Epidermal melanocyte (primary cell): ENCODE measurements at regions not wholly inside any gene's neighbourhood (a gene's known extent, or its start where the extent isn't known, plus 50 kb on each side); places are given as distances from the start of the nearest gene placed in this dataset.

Experiments used
- DNase-seq: peaks from one replicate; pipeline ENCODE4 v3.0.0; 2011; ENCODE audit warnings: low spot score; ENCODE audit not compliant: insufficient read length

GRCh38 chr12:90042920-90043641, 334.4 kb upstream of the ATP2B1 start:
- DNase-seq = no peak

DNA sequence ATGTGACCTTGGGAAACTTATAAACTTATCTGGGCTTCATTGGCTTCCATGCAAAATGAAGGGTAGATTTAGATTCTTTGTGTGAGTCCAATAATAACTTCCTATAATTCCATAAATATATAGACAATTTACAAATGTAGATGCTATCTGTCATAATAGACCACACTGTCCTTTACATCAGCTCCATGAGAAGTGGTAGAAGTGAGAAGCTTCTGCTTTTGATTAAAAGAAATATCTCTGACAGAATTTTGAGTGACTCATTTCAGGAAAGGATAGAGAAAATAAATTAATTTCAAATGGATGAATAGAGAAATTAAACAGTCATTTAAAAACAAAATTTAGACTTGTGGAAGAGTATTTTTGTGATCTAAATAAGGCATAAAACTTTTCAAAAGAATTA, 329.7 kb upstream of the ATP2B1 start:
- DNase-seq = no peak

- DNase-seq = no peak
These were observed 329.1 kb upstream of the ATP2B1 start for GRCh38 chr12:90037740-90038139.

DNA sequence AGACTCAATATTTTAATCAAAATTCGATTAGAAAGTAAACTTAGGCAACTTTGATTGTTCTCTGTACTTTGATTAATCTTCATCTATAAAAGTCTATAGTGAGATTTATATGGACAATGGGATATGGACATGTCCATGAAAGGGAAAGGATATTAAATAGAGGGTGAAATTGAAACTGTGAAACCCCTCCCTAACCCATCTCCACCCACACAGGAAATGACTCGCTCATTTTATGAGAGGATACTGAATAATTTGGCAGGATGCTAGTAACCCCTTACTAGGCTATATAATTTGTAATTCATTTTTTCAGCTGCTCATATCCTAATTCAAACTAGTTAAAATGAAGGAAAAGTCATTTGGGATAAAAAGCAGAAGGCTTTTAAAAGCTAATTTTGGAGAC, 328.0 kb upstream of the ATP2B1 start:
- no peak for DNase-seq

DNA sequence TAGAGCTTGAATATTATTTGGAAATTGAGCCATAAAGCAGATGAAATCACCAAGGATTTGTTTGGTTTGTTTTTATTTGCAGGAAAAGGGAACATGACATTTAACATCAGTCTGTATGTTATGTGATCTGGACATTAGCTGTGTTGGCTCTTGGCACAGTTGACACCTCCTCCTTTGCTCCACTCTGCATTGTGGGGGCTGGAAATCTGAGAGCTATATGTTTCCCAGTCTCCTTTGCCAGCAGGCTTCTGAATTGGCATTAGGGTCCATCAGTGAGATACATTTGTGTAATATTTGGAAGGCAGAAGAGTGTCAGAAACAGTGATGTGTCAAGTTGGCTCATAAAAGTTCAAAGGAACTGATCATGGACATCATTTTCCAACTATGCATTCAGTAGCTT, 322.1 kb upstream of the ATP2B1 start:
- DNase-seq = no peak

GRCh38 chr12:90029317-90029716, 320.7 kb upstream of the ATP2B1 start:
- no peak for DNase-seq

GRCh38 chr12:90028635-90029051, 320.0 kb upstream of the ATP2B1 start:
- no peak for DNase-seq

GRCh38 chr12:90027889-90028634, 319.4 kb upstream of the ATP2B1 start:
- DNase-seq = no peak

DNA sequence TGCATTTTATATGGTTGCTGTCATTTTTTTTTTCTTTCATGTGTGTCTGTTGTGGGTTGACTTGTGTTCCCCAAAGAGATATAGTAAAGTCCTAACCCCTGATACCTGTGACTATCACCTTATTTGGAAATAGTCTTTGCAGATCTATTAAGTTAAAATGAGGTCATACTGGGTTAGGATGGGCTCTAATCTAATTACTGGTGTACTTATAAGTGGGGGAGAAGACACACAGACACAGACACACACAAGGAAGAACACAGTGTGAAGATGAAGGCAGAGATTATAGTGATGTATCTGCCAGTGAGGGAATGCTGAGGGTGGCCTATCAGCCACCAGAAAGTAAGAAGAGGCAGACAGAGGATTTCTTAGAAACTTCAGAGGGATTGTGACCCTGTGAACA, 318.4 kb upstream of the ATP2B1 start:
- no peak for DNase-seq

DNA sequence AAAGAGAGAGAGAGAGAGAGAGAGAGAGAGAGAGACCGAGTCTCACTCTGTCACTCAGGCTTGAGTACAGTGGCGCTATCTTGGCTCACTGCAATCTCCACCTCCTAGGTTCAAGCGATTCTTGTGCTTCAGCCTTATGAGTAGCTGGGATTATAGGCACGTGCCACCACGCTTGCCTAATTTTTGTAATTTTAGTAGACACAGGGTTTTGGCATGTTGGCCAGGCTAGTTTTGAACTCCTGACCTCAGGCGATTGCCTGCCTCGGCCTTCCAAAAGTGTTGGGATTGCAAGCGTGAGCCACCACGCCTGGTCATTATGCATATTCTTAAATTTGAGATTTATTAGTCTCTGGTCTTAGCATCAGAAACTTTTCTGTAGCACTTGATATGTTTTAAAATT, 317.9 kb upstream of the ATP2B1 start:
- no peak for DNase-seq

GRCh38 chr12:90024262-90024661, 315.6 kb upstream of the ATP2B1 start:
- peak; percentile 41 for DNase-seq

- DNase-seq = no peak
These were observed 314.7 kb upstream of the ATP2B1 start for GRCh38 chr12:90023207-90023900.

DNA sequence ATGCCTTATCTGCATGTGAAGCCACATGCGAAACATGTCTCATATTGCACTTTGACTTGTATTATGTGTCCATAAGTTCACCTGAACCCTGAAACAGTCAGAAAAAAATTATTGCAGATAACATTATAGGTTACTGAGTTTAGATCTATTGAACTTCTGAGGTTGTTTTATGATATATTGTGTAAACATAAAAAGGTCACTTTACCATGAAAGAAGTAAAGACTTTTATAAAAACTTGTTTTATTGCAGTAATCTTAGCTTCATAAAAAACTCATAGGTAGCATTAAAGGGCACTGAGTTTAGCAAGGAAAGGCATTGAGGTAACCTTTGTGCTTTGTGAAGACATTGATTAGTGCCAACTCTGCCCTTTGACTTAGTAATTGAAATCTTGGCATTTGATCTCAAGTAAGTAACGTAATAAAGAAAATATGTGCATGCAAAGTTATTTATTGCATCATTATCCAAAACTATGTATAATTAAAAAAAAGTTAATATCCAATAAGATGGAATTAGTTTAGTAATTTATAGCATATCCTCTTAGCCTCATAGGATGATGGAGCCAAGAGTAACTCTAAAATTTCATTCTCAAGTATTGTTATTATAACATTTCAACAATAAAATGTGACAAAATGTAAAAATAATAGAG, 313.3 kb upstream of the ATP2B1 start:
- no peak for DNase-seq

DNA sequence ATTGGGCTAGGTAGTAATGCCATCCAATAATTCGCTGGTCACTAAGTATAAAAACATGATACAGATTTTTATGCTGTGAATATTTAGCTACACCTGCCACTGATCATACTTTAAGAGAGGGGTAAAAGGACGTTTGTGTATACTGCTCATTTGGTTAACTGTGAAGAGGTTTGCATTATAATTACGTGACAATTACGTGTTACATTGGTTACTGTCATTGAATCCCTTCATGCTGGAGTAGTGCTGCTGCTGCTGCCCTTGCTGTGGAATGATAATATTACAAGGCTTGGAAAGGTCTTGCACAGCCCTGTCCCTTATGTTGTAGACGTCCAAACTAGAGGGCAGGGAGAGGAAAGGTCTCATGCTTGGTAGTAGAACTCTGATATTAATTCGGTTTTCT, 312.2 kb upstream of the ATP2B1 start:
- no peak for DNase-seq

DNA sequence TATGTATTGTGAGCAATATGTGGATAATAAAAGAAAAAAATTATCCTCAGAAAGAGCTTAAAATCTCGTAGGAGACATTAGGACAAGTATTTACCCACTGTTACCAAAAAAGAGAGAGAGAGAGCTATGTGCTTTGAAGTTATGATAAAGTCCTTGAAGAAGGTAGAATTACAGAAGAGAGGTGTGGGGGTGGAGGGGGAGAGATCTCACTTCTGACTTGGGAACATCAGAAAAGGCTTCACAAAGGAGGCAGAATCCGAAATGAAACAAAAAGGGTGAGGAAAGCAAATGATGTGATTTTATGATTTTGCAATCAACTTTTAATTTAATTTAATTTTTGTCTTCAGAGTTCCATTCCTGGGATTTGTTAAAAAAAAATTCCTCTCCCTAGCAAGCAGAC, 311.8 kb upstream of the ATP2B1 start:
- no peak for DNase-seq

GRCh38 chr12:90020014-90020413, 311.4 kb upstream of the ATP2B1 start:
- DNase-seq = peak; percentile 28

DNA sequence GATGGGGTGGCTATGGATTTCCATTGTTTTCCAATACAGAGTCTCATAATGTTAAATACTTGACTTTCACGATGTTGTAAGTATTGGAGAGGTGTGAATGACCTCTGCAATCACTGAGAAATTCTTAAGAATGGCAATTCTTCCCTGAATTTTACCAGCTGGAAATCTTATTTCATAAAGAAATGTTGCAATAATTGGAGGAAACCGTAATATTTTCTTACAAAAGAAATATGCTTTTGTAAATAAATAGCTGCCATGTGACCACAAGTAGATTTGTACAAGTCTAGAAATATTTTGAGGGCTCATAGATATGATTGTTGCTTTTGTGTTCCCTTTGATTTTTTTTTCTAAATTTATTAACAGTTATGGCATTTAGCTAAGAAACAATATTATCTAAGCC, 308.7 kb upstream of the ATP2B1 start:
- no peak for DNase-seq

GRCh38 chr12:90015228-90015627, 306.6 kb upstream of the ATP2B1 start:
- no peak for DNase-seq

- no peak for DNase-seq
These were observed 304.8 kb upstream of the ATP2B1 start for GRCh38 chr12:90013409-90013808.

DNA sequence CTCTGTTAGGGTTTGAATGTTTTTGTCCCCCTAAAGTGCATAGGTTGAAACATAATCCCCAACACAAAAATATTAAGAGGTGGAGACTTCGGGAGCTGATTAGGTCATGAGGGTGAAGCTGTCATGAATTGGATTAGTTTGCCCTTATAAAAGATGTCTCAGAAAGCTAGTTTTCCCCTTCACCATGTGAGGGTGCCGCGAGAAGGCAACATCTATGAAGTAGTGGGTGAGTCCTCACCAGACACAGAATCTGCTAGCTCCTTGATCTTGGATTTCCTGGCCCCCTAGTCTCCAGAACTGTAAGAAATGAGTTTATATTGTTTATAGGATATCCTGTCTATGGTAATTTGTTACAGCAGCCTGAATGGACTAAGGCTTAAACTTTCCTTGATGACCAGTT, 301.5 kb upstream of the ATP2B1 start:
- no peak for DNase-seq

DNA sequence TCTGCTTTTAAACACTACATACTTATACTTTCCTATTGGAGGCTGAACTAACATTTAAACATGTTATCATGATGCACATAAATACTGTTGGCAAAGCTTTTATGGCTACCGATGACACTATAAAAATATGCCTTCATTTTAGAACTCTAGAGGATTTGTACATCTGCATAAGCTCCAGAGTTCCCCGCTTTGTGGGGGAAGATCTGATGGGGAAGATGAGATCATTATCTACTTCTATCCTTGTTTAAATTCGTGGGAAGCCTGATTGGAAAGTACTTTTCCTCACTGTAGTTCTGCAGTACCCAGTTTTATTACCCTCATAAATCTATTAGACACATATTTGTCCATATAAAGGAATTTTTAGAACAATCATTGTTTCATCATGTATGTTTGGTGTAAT, 299.6 kb upstream of the ATP2B1 start:
- no peak for DNase-seq
